ACC112 (cell line): ENCODE measurements at regions not wholly inside any gene's neighbourhood (a gene's known extent, or its start where the extent isn't known, plus 50 kb on each side); places are given as distances from the start of the nearest gene placed in this dataset.

Experiments used
- H2AFZ ChIP-seq: fragments of 200-600 bp; sonication (generic); one replicate; pipeline ENCODE4 v1.6.0; 2017; ENCODE audit warnings: antibody characterized with exemption, low read length; ENCODE audit not compliant: unreplicated experiment
- H3K27ac ChIP-seq: fragments of 200-600 bp; sonication (generic); 2 replicates; pipeline ENCODE4 v1.5.1; 2014; ENCODE audit warnings: low read depth, mild to moderate bottlenecking, antibody characterized with exemption, low read length, moderate library complexity
- H3K27me3 ChIP-seq: fragments of 200-600 bp; sonication (generic); 2 replicates; pipeline ENCODE4 v1.6.1; 2014; ENCODE audit warnings: mild to moderate bottlenecking, antibody characterized with exemption, low read length, moderate library complexity, mixed read lengths; ENCODE audit not compliant: insufficient read depth
- H3K36me3 ChIP-seq: fragments of 200-600 bp; sonication (generic); 2 replicates; pipeline ENCODE4 v1.6.1; 2016; ENCODE audit warnings: mild to moderate bottlenecking, antibody characterized with exemption, low read length, moderate library complexity, mixed read lengths; ENCODE audit not compliant: insufficient read depth
- H3K4me1 ChIP-seq: fragments of 200-600 bp; sonication (generic); one replicate; pipeline ENCODE4 v1.6.1; 2016; ENCODE audit warnings: low read length, mixed read lengths; ENCODE audit not compliant: insufficient read depth, unreplicated experiment, control insufficient read depth
- H3K4me3 ChIP-seq: fragments of 200-600 bp; sonication (generic); 2 replicates; pipeline ENCODE4 v1.5.1; 2014; ENCODE audit warnings: mild to moderate bottlenecking, low read depth, low read length
- H3K79me2 ChIP-seq: fragments of 200-600 bp; sonication (generic); one replicate; pipeline ENCODE4 v1.6.0; 2016; ENCODE audit warnings: low read length; ENCODE audit not compliant: control insufficient read depth, unreplicated experiment, insufficient read depth

GRCh38 chr5:167658889-167659288 is 632.6 kb upstream of the WWC1 start:
- Histone ChIP-seq H3K27ac (no peak overlapping the region), H3K4me1 (peaks cover 19% of the 10 kb centered on the region), H3K27me3 (no peaks in the 10 kb centered on the region), H3K79me2 (no peaks in the 10 kb centered on the region), H2AFZ (no peak overlapping the region), H3K4me3 (no peak overlapping the region), H3K36me3 (no peaks in the 10 kb centered on the region)

- Histone ChIP-seq H2AFZ (no peak overlapping the region), H3K4me3 (no peak overlapping the region), H3K27me3 (no peaks in the 10 kb centered on the region), H3K27ac (no peak overlapping the region), H3K36me3 (no peaks in the 10 kb centered on the region), H3K4me1 (peaks cover 13% of the 10 kb centered on the region), H3K79me2 (no peaks in the 10 kb centered on the region)
These were observed 629.8 kb upstream of the WWC1 start for GRCh38 chr5:167661605-167662004.

GRCh38 chr5:167664222-167664804 is 627.1 kb upstream of the WWC1 start:
- H3K4me1 ChIP-seq, result peaks cover 13% of the 10 kb centered on the region
- H3K27ac ChIP-seq, result no peak overlapping the region
- no peaks in the 10 kb centered on the region for H3K27me3 ChIP-seq

GRCh38 chr5:167665841-167666375 is 625.5 kb upstream of the WWC1 start:
- H3K4me1 ChIP-seq, result peaks cover 13% of the 10 kb centered on the region
- no peak overlapping the region for H3K4me3 ChIP-seq
- no peaks in the 10 kb centered on the region for H3K27me3 ChIP-seq
- H2AFZ ChIP-seq, result no peak overlapping the region
- H3K79me2 ChIP-seq, result no peaks in the 10 kb centered on the region
- no peaks in the 10 kb centered on the region for H3K36me3 ChIP-seq
- no peak overlapping the region for H3K27ac ChIP-seq

More at GRCh38 chr5:167664222-167664804, 627.1 kb upstream of the WWC1 start:
- Histone ChIP-seq H2AFZ (no peak overlapping the region), H3K4me3 (no peak overlapping the region), H3K36me3 (no peaks in the 10 kb centered on the region), H3K79me2 (no peaks in the 10 kb centered on the region)

- Histone ChIP-seq H2AFZ (peak overlapping the region; percentile 56), H3K36me3 (no peaks in the 10 kb centered on the region), H3K4me1 (no peaks in the 10 kb centered on the region), H3K79me2 (no peaks in the 10 kb centered on the region), H3K27me3 (no peaks in the 10 kb centered on the region), H3K4me3 (no peak overlapping the region), H3K27ac (no peak overlapping the region)
These were observed 620.3 kb upstream of the WWC1 start for GRCh38 chr5:167671176-167671575.

- no peaks in the 10 kb centered on the region for H3K4me1 ChIP-seq
These were observed 617.5 kb upstream of the WWC1 start for GRCh38 chr5:167673942-167674341.

GRCh38 chr5:167678481-167678880 is 613.0 kb upstream of the WWC1 start:
- H3K4me1 ChIP-seq, result no peaks in the 10 kb centered on the region
- no peak overlapping the region for H3K4me3 ChIP-seq
- no peaks in the 10 kb centered on the region for H3K79me2 ChIP-seq
- H3K27ac ChIP-seq, result no peak overlapping the region
- no peak overlapping the region for H2AFZ ChIP-seq
- no peaks in the 10 kb centered on the region for H3K36me3 ChIP-seq
- H3K27me3 ChIP-seq, result no peaks in the 10 kb centered on the region

More at GRCh38 chr5:167673942-167674341, 617.5 kb upstream of the WWC1 start:
- H3K27me3 ChIP-seq, result no peaks in the 10 kb centered on the region
- no peak overlapping the region for H3K27ac ChIP-seq
- H3K4me3 ChIP-seq, result no peak overlapping the region
- H3K36me3 ChIP-seq, result no peaks in the 10 kb centered on the region
- no peaks in the 10 kb centered on the region for H3K79me2 ChIP-seq
- H2AFZ ChIP-seq, result no peak overlapping the region

- no peak overlapping the region for H3K27ac ChIP-seq
- no peak overlapping the region for H2AFZ ChIP-seq
- H3K36me3 ChIP-seq, result no peaks in the 10 kb centered on the region
These were observed 607.2 kb upstream of the WWC1 start for GRCh38 chr5:167684251-167684650.

GRCh38 chr5:167688341-167689130 is 602.9 kb upstream of the WWC1 start:
- Histone ChIP-seq H3K36me3 (no peaks in the 10 kb centered on the region), H3K27ac (no peak overlapping the region), H3K4me1 (no peaks in the 10 kb centered on the region), H3K27me3 (no peaks in the 10 kb centered on the region), H3K79me2 (no peaks in the 10 kb centered on the region), H3K4me3 (no peak overlapping the region), H2AFZ (no peak overlapping the region)

More at GRCh38 chr5:167684251-167684650, 607.2 kb upstream of the WWC1 start:
- Histone ChIP-seq H3K4me3 (no peak overlapping the region), H3K79me2 (no peaks in the 10 kb centered on the region), H3K27me3 (no peaks in the 10 kb centered on the region), H3K4me1 (no peaks in the 10 kb centered on the region)

GRCh38 chr5:167694325-167695147 is 596.9 kb upstream of the WWC1 start:
- Histone ChIP-seq H3K36me3 (no peaks in the 10 kb centered on the region), H3K4me1 (peaks cover 8% of the 10 kb centered on the region), H3K27me3 (no peaks in the 10 kb centered on the region), H3K4me3 (no peak overlapping the region), H3K27ac (no peak overlapping the region), H2AFZ (peak overlapping the region; percentile 14), H3K79me2 (no peaks in the 10 kb centered on the region)
